GM21723 (cell line): ENCODE measurements at regions not wholly inside any gene's neighbourhood (a gene's known extent, or its start where the extent isn't known, plus 50 kb on each side); places are given as distances from the start of the nearest gene placed in this dataset.
"Not testable (repeated sequence)": the region's sequence is repeated elsewhere in the genome, so short reads cannot be mapped to it uniquely, and the experiment has no call there.

Experiments
- ATAC-seq: cut with Tn5 transposase; IDR thresholded peaks from one replicate; pipeline ENCODE4 v1.9.1; 2021; ENCODE audit warnings: mild to moderate bottlenecking, moderate library complexity; ENCODE audit not compliant: unreplicated experiment

DNA sequence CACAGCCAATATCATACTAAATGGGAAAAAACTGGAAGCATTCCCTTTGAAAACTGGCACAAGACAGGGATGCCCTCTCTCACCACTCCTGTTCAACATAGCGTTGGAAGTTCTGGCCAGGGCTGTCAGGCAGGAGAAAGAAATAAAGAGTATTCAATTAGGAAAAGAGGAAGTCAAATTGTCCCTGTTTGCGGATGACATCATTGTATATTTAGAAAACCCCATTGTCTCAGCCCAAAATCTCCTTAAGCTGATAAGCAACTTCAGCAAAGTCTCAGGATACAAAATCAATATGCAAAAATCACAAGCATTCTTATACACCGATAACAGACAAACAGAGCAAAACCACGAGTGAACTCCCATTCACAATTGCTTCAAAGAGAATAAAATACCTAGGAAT is 283.4 kb downstream of the TSN start:
- ATAC-seq, result not testable (repeated sequence)

DNA sequence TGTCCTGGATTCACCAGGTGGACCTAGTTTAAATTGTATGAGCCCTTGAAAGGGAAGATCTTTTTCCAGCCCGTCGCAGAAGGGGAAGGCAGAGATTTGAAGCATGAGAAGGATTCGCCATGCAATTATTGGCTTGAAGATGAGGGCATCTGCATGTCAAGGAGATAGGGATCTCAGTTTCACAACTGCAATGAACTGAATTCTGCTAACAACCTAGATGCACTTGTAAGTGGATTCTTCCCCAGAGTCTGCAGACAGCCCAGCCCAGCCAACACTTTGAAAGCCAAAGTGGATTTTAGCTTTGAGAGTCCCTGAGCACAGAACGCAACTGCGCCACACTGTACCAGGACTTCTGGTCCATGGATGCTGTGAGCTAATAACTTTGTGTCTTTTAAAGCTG is 286.0 kb downstream of the TSN start:
- ATAC-seq, result no peak

DNA sequence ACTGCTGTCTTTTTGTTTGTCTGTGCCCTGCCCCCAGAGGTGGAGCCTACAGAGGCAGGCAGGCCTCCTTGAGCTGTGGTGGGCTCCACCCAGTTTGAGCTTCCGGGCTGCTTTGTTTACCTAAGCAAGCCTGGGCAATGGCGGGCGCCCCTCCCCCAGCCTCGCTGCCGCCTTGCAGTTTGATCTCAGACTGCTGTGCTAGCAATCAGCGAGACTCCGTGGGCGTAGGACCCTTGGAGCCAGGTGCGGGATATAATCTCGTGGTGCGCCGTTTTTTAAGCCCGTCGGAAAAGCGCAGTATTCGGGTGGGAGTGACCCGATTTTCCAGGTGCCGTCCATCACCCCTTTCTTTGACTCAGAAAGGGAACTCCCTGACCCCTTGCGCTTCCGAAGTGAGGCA is 296.2 kb downstream of the TSN start:
- ATAC-seq, result not testable (repeated sequence)

DNA sequence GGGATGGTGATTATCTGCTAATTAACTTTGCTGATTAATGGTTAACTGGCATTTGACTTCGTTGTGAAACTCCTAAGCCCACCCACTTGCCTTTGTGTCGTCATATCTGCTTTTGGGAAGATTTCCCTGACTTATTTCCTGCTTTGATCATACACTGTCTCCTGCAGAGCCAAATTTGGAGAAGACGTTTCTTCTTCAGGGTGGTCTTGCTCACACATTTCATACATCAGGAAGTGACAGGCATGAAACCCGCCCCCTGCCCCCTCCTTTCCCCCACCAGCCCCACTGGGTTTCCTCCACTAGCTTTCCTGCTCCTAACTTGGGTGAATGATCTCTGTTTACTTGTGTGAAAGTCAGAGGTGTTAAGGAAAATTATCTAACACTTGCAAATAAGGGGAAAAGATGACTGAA is 300.1 kb downstream of the TSN start:
- ATAC-seq, result no peak

DNA sequence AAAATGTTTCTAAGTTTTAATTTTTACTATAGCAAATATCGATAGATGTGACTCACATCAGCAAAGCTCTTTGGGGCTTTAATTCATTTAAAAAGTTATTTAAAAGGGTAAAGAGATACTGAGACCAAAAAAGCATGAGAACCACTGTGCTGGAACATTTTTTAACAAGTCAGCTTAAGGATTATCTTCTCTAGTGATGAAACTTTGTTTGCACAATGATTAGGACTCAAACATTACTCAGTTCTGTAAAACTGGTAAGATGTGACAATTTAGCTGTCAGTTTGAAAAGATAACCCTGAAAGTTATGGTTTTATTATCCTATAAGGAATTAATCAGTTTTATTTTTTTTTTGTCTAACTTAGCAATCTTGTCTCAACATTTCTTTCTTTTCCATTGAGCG is 301.4 kb downstream of the TSN start:
- no peak for ATAC-seq

DNA sequence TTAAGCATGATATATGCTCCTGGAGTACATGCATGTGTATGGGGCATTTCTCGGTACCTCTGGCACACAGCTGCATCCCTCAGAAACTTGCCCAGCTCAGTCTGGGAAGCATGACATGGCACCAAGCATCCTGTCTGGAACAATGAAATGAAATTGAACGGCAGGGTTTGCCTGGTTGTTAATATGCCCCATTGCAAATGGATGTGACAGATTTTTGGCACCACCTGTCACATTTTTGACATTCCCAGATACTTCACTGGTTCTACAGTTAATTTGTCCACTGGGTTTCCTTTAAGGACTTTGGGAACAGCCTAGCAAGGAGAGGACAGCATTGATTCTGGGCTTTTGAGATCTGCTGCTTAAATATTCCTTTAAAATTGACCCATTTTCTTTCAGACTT is 305.8 kb downstream of the TSN start:
- ATAC-seq, result no peak

DNA sequence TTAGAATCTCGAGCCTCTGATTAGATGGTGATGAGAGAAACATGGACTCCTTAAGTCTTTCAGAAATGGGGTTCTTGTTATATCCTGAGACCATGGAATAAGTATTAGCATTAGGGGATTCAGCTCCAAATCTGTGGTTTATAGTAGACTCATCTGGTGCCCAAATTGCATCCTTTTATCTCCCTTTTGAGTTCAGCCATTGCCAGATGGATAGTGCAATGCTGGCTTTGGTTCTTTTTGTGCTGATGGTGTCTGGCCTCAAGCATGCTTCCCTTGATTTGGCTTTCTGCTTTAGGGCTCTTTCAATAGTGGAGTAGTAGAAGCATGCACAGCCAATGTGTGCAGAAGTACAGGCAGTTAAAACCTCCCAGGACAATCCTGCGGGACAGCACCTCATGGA is 306.4 kb downstream of the TSN start:
- no peak for ATAC-seq

DNA sequence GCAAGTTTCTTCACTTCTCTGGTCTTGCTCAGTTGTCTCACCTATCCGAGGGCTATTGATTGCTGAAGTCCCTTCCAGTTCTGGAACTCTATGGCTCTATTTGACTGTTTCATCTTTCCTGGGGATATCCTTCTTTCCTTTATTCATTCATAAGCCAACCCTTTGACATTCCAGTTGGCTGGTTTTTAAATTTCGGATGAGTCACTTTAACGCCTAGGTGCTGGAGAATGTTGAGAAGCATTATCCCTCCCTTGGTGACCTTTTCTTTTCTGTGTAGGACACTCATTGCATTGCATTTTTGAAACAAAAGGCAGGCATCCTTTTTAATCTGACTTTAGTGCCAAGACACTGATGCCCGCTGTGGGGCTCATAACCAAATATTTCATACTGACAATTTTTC is 307.1 kb downstream of the TSN start:
- ATAC-seq, result no peak

DNA sequence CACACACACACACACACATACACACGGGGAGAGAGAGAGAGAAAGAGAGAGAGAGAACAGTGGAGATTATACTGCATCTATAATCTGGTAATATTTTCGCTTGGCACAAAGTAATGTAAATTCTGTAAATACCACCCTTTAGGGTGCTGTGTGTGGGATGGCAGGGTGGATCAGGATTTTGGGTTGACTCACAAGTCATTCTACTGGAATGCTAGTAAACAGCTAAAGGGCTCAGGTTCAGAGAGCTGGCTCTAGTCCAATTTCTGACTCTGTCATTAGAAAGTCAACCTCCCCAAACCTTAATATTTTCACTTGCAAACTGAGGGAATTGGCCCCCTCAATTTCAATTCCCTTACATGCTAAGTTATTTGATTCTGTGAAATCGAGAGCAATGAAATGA is 308.3 kb downstream of the TSN start:
- ATAC-seq, result no peak

DNA sequence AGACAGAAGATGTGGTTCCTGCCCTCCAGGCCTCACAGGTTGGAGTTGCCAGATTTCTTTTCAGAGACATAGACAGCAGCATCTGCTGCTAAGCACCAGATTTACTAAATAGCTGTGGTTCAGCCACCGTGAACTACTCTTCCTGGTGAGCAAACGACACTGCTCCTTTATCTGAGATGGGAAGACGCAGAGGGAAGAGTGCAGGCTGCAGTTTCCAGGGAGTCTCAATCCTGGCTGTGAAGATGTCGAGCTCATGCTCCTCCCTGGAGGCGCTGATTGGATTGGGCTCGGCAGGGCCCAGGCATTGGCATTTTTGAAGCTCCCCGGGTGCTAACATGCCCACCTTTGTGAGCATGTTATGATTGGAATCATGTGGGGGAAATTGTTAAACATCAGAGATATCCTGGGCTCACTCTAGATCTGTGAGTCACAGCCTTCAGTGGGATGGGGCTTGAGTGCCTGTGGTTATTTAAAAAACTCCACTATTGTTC is 314.8 kb downstream of the TSN start:
- no peak for ATAC-seq

DNA sequence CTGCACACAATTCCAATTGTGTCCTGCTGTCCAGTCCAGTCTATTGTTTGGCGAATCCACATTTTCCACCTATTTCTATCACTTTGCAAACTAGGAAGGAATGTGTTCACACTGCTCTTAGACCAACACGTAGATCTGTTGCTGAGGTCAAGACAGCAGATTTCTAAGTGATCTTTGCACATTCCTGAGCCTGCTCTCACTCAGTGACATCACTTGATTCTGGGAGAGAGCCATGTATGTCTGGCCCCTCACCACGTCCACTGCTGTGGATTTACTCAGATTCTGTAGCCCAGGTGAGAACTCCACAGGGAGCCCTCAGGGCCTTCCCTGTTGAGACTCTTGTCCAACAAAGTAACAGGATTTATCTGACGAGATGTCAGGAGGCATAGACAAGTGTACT is 317.2 kb downstream of the TSN start:
- no peak for ATAC-seq

DNA sequence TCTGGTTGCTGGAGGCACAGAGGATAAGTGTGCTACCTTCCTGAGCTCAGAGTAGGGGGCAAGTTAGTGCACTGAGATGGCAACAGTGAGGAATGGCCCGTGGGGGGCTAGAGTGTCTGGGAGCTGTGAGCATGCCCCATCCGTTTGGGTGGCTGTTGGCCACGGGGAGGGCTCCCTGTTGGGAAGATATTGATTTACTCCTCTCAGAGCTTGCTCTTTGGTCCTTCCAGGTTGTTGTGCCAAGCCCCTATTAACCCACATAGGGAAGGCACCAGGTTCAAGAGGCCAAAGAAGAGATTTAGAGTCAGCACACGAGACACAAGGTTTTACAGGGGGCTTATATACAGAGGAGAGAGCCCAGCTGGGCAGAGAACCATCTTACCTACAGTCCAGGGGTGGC is 318.8 kb downstream of the TSN start:
- ATAC-seq, result no peak

DNA sequence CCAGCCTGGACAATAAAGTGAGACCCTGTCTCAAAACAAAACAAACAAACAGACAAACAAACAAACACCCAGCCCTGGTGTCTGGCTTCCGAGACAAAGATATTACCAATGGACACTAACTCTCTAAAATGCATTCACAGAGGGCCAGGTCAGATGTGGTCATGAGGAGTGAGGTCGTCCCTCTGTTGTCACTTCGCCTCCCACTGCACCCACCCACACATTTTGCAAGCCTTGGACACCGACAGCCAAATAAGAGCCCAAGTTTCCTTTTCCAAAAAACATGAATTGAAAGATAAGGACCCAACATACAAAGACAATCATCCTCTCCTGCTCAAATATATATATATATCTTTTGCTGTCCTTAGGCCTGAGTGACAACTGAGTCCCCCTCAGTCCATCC is 319.9 kb downstream of the TSN start:
- no peak for ATAC-seq

DNA sequence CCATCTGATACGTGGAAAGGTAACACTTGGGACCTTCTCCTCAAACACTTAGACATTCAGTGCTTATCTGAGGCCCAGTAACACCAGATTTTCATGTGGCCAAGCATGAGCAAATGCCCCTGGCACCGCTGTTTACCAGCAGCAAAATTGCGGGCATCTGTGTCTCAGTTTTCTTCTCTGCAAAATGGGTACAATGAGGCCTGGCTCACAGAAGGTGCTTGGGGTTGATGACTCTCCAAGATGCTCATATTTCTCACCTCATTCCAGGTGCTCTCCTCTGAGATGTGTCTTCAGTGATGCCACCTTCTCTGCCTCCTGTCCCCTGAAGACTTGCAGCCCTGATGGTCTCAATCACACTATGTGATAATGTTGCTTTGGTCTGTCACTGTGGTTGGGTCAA is 321.7 kb downstream of the TSN start:
- ATAC-seq, result no peak

DNA sequence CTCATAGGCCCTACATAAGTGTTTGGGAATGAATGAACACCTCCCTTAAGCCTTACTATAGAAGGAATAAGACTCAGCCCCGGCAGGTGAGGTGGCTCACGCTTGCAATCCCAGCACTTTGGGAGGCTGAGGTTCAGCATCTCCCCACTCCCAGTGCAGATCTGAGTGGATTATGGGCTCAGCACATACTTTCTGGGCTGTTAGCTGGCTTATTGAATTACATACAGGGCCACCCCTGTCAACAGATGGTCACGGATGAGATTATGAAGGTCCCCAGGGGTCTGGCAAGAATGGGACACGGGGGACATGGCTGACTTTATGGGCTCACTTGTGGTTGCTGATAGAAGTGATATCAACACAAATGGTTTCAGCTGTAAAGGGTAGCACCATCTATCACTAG is 322.3 kb downstream of the TSN start:
- ATAC-seq, result no peak

DNA sequence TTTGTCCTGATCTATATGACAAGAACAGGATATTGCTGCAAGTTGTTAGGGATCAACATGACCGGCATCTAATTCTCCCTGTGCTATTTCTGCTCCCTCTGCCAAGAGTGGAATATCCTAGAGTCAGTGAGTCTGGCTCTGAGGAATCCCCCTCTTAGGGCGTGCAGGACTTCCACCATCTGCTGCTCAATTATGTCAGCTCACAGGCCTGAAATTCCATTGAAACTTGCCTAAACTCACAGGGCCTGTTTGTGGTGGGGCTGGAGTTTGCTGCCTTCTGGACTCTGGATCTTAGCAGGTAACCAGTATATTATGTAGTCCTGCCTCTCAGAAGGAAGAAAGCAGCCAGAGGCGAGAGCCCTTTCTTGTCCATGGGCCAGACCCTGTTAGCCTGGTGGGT is 323.0 kb downstream of the TSN start:
- no peak for ATAC-seq

DNA sequence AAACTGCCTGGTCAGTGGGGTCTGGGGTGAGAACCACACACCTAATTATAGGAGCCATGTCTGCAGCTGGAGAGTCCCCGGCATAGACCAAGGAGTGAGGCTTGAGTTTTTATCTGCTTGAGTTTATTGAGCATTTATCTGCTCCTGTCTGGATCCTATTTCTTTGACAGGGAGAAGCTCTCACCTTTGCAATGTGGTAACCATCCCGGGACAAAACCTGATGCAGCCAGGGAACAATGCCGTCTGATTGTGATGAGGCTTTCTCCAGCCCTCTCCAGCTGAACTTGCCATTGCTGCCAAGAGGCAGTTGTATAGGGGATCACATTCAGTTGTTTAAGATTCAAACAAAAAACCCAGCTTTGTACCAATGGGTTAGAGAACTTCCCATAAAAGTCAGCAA is 324.4 kb downstream of the TSN start:
- no peak for ATAC-seq

DNA sequence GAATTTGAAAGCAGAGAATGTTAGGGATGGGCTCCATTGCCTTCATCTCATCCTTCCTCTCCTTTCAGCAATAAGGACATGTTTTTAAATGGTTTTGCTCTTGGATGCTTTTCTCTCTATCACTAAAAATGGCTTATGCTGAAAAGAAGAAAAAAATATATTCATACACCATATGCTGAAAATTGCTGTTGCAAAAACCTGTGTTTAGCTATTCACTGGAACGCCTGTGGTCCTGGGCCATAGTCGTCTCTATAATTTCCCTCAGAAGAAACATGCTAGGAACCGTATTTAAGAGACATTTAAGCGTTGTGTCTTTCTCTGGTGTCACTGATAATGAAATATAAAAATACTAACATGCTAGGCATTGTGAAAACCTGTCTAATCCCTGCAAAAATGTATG is 324.9 kb downstream of the TSN start:
- no peak for ATAC-seq

DNA sequence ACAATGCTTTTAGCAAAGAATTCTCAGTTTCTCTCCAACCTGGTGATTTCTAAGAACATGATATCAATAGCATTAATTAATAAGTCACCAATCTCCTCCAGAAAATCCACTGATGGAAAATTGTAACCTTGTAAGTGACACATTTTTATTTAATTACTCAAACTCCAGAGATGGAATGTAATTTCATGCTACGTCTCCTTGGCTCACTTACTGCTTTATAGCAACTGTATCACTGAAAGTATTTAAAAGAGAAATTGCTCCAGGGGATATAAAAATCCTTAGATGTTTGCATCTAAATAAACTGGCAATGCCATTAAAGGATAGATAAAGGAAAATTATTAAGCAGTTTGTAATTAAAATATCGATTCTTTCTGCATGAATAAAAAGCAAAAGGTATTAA is 325.4 kb downstream of the TSN start:
- ATAC-seq, result no peak

DNA sequence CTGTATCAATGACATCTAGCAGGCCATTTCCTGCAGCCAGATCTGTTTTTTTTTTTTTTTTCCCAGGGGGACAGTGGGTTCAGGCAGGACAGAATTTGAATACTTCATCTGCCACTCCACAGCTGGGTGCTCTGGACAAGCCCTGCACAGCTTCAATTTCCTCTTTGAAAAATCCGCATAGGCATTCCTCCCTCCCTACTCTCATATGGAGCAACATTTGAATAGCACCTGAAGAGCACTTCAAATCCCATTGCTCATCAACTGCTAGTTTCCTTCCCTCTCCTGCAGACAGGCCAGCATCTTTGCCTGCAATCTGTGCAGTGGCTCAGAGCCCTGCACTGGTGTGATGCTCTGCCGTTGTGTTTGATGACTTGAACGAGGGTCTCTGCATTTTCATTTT is 326.3 kb downstream of the TSN start:
- ATAC-seq, result no peak

DNA sequence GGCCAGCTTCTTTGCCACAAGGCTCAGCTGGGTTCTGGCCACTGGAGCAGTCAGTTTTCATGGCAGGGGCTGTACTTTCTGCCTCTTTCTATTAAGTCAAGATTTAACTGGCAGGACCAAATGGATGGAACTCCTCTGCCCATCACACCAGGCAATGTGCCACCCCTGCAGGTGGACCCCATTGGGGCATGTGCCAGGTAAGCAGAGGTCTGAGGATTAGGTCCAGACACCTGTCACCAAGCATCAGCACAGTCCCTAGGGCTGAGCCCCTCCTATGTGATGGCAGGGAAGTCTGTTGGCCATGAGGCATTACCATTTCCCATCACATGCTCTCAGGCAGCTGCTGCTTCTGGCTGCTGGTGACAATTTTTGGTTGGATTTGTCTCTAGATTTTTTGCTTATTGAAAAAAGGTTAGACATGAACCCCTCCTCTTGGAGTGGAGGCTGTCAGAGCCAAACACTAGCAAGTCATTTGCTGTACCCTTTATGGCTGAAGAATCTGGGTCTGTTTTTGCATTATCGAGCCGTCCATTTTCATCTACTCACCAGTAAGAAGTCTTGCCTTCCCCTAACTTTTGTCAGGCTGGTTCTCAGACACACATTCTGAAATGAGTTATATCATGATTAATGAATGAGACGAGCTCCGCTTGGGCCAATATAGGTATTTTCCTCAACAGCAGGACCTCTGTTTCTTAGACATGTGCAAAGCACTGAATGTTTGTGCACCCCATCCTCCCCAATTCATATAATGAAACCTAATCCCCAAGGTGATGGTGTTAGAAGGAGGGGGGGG is 328.0 kb downstream of the TSN start:
- ATAC-seq, result no peak

DNA sequence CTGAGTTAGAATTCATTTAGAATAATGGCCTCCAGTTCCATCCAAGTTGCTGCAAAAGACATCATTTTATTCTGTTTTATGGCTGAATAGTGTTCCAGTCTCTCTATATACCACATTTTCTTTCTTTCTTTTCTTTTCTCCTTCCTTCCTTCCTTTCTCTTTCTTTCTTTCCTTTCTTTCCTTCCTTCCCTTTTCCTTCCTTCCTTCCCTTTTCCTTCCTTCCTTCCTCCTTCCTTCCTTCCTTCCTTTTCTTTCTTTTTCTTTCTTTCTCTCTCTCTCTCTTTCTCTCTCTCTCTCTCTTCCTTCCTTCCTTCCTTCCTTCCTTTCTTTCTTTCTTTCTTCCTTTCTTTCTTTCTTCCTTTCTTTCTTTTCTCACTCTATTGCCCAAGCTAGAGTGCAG is 330.2 kb downstream of the TSN start:
- not testable (repeated sequence) for ATAC-seq

DNA sequence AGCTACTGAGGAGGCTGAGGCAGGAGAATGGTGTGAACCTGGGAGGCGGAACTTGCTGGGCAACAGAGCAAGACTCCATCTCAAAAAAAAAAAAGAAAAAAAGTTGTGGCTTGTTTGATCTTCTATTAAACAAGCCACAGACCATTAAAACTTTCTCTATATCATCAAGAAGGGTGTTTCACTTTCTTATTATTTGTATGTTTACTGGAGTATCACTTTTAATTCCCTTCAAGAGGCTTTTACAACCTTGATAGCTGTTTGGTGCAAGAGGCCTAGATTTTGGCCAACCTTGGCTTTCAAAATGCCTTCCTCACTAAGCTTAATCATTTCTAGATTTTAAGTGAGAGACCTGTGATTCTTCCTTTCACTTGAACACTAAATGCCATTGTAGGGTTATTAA is 339.1 kb downstream of the TSN start:
- no peak for ATAC-seq
